Skeletal muscle cell (primary cell): ENCODE measurements at regions not wholly inside any gene's neighbourhood (a gene's known extent, or its start where the extent isn't known, plus 50 kb on each side); places are given as distances from the start of the nearest gene placed in this dataset.

Experiments
- DNase-seq: peaks from one replicate; pipeline ENCODE4 v3.0.0-alpha.2; 2010; ENCODE audit warnings: low read depth
- H3K4me3 ChIP-seq: 2 replicates; pipeline ENCODE4 v1.5.1; 2011; ENCODE audit warnings: low read depth, mild to moderate bottlenecking, control low read depth, low read length, moderate library complexity

GRCh38 chr11:105447936-105448702 is 161.8 kb upstream of the GRIA4 start:
- DNase-seq, result no peak
- H3K4me3 ChIP-seq, result no peak overlapping the region

DNA sequence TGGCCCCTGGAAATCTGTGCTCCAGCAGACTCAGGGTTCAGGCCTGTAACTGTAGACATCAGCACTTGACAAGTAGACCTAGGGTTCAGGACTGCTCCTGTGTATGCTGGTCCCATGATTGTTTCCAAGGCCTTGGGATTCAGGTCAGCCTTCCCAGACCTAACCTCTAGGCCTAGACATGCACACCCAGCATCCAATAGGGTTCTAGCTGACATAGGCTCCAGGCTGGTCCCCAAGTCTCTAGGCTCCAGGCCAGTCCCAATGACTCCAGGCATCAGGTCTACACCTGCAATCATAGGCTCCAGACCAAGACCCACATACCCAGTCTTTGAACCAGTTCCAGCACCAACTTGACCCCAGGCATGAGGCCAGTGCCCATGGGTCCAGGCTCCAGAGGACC is 166.2 kb upstream of the GRIA4 start:
- no peak overlapping the region for H3K4me3 ChIP-seq
- DNase-seq, result no peak

GRCh38 chr11:105432241-105432995 is 177.5 kb upstream of the GRIA4 start:
- H3K4me3 ChIP-seq, result no peak overlapping the region
- no peak for DNase-seq

- no peak overlapping the region for H3K4me3 ChIP-seq
- DNase-seq, result no peak
Measured at GRCh38 chr11:105429096-105429910, 180.6 kb upstream of the GRIA4 start.

GRCh38 chr11:105407101-105407500 is 202.8 kb upstream of the GRIA4 start:
- no peak for DNase-seq
- H3K4me3 ChIP-seq, result no peak overlapping the region

DNA sequence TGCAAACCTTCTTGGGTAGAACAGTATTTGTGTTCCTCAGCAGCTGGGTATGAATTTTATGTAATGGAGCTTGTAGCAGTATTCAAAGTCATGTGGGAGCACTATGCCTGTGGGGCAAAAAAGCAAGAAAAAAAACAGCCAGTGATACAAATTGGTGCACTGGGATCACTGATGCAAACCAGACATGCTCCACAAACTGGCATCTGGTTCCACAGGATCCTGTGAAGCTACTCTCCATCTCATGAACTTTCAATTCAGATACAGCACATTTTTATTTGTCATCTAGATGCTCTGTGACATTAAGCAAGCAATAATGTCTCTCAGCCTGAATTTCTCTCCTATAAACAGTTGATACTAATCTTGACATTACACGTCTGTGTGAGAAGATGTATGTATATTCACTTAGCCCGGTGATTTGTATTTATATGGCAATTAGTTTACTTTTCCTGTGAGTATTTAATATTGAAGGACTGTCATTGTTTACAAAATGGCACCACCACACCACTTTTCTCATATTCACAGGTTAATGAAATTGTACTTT is 208.5 kb upstream of the GRIA4 start:
- no peak for DNase-seq
- no peak overlapping the region for H3K4me3 ChIP-seq

- DNase-seq, result no peak
- no peak overlapping the region for H3K4me3 ChIP-seq
Measured at GRCh38 chr11:105399511-105399910, 210.4 kb upstream of the GRIA4 start.

- H3K4me3 ChIP-seq, result no peak overlapping the region
- DNase-seq, result no peak
Measured at GRCh38 chr11:105398636-105399035, 211.2 kb upstream of the GRIA4 start.

DNA sequence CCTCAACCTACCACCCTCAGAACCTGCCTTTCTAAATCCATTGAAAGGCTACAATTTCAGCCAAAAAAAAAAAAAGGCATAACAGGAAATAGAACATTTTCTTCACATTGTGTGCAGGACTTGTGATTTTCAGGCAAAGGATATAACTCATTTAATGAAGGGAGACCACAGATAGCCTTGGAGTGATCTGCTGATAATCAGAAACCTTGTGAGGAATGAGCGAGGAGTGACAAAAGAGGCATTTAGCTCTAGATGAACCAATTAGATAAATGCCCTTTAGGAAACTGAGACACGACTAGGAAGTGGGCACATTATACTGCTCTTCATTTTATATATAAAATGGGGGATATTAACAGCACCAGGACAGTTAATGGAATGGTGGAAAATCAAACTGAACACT is 216.5 kb upstream of the GRIA4 start:
- no peak for DNase-seq
- H3K4me3 ChIP-seq, result no peak overlapping the region

- H3K4me3 ChIP-seq, result no peak overlapping the region
- DNase-seq, result peak; percentile 57
Measured at GRCh38 chr11:105392556-105392955, 217.3 kb upstream of the GRIA4 start.

GRCh38 chr11:105389952-105390351 is 219.9 kb upstream of the GRIA4 start:
- no peak overlapping the region for H3K4me3 ChIP-seq
- DNase-seq, result no peak

- no peak overlapping the region for H3K4me3 ChIP-seq
- DNase-seq, result no peak
Measured at GRCh38 chr11:105388006-105388405, 221.9 kb upstream of the GRIA4 start.

DNA sequence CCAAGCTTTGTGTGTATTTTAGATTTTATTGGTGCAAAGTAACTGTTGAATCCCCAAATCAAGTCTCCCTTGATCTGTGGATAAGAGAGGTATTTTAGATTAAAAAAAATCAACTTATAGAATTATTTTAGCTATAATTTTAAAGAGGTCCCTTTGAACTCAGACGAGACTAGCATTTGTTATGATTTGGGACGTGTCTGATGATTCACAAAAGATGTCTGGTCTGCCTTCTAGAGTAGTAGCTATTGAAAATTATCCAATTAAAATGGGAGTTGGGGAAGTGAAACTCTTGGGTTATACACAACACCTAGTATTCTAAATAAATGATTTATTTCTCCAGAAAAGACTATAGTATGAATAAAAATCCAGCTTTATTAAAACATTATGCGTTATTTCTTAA is 227.9 kb upstream of the GRIA4 start:
- DNase-seq, result no peak
- H3K4me3 ChIP-seq, result no peak overlapping the region

DNA sequence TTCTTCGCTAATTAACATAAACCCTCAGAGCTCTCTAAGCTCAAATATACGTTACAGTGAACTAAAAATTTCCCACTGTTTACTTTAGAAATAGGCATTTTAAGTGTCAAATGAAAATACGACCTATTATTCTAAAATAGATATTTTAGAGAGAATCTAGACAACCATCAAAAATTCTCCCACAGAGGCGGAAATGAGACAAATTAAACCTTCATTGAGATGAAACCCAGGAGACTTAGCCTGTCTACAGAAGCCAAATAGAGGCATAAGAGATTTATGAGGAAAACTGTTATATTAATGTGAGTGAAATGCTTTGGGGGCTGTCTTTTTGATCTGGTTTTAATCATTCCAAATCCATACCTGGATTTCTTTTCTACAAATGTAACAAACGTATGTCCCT is 232.0 kb upstream of the GRIA4 start:
- H3K4me3 ChIP-seq, result no peak overlapping the region
- DNase-seq, result no peak

DNA sequence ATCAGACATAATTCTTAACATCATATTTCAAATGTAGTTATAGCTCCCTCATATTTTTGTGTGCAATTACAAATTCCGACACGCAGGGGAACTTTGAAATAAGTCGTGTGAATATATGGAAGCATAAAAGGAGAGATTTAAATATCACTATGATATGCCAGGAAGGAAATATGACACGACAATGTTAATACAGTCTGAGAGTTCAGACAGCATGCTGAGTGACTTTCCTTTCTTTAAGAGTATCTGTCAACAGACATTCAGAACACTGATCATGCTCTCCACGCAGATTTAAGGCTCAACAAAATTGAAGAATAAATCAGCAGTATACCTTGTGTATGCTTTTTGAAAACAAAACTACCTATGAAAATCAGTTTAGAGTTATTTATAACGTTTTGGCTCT is 232.6 kb upstream of the CARD18 start:
- H3K4me3 ChIP-seq, result no peak overlapping the region
- DNase-seq, result no peak

GRCh38 chr11:105371311-105371710 is 231.7 kb upstream of the CARD18 start:
- no peak for DNase-seq
- H3K4me3 ChIP-seq, result no peak overlapping the region

DNA sequence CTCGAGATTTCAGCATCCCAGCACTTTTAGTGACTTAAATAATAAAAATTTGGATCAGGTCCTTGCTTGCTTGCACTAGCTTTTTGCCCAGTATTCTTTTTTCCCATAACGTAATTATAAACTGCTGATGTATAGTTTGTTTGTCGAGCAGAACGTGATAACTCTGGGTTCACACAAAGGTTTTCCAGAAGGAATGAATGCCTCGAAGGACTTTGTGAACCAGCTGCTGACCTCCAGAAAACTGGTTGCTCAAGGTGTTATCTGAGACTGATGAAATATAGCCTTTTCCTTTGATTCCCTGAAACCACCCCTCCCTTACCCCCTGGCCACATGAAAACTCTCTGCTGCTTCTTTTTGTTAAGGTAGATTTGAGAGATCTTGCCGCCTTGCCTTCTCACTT is 229.1 kb upstream of the CARD18 start:
- DNase-seq, result no peak
- H3K4me3 ChIP-seq, result no peak overlapping the region

- H3K4me3 ChIP-seq, result no peak overlapping the region
- DNase-seq, result no peak
Measured at GRCh38 chr11:105367129-105367528, 227.6 kb upstream of the CARD18 start.

DNA sequence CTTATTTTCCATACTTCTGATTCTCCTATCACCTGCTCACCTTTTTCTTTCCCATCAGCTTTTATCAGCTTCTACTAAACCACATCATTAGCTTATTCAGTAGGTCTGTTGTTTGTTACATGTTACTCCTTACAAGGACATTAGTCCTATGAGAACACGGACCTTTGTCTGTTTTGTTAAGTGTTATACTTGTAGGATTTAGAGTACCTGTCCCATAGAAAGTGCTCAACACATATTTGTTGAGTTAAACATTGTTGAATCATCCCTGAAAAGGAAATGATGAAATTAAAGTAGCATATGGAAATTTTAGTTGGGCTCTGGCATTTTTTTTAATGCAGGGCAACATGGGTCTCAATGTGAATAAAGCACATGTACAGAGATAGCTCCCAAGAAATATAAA is 222.1 kb upstream of the CARD18 start:
- DNase-seq, result no peak
- H3K4me3 ChIP-seq, result no peak overlapping the region

DNA sequence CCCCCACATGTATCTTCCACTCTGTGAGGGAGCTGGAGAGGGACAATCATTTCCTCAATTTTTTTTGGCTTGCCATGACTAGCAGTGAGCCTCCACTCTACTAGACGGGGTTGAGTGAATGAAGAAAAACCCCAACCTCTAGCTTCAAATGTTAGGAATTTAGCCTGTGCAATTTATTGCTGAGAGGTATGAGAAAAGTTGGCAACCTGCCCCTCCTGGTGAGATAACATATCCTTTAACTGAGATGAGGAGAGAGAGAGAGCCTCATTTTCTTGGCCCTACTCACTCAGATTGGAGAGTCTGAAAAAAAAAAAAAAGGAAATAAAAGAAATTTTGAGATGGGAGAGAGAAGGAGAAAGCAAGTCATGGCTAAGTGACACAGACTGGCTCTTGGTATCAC is 218.2 kb upstream of the CARD18 start:
- no peak overlapping the region for H3K4me3 ChIP-seq
- no peak for DNase-seq
